ENCODE measurements at regions not wholly inside any gene's neighbourhood (a gene's known extent, or its start where the extent isn't known, plus 50 kb on each side); places are given as distances from the start of the nearest gene placed in this dataset.
A peak's percentile ranks its signal among the peaks of the same experiment; 100 is the strongest.

DNA sequence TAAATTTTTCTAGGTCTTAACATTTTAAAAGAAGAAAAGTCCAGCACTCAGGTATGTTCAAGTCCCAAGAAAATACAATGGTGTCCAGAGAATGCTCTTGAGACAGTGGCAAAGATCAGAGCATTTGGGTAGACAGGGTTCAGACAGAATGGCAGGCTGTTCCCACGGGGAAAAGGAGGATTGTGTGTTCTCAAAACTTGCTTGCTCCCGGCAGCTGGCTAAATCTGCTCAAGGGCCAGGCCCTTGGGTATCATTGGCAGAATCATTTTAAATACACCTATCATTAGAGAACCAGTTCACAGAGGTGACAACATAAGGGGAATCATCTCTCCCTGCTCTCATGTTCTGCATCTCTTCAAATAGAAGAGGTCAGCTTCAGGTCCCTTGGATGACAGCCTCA is 456.3 kb downstream of the DTHD1 start:
- DNase-seq = peak; percentile 15

DNA sequence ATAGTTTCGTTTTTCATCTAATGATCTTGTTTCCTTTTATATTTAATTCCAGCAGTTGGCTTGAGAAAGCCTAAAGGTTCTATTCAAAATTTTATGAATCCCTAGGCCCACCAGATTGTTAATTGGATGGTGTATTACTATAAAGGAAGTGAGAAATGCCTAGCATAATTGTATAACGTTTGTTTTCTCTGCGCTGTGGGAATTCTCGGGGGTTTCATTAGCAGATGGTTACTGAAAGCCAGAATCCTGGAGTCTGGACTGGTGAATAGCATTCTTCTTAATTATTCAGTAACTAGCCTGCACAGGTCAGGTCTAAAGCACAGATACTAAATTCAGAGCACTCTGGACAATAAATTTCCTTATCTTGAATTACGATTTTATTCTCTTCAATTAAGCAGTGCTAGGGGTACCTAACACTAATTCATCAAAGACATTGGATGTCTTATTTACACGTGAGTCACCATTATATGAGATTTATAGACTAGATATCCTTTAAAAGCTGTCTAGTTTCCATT is 459.4 kb downstream of the DTHD1 start:
- peak; percentile 86 for DNase-seq

DNA sequence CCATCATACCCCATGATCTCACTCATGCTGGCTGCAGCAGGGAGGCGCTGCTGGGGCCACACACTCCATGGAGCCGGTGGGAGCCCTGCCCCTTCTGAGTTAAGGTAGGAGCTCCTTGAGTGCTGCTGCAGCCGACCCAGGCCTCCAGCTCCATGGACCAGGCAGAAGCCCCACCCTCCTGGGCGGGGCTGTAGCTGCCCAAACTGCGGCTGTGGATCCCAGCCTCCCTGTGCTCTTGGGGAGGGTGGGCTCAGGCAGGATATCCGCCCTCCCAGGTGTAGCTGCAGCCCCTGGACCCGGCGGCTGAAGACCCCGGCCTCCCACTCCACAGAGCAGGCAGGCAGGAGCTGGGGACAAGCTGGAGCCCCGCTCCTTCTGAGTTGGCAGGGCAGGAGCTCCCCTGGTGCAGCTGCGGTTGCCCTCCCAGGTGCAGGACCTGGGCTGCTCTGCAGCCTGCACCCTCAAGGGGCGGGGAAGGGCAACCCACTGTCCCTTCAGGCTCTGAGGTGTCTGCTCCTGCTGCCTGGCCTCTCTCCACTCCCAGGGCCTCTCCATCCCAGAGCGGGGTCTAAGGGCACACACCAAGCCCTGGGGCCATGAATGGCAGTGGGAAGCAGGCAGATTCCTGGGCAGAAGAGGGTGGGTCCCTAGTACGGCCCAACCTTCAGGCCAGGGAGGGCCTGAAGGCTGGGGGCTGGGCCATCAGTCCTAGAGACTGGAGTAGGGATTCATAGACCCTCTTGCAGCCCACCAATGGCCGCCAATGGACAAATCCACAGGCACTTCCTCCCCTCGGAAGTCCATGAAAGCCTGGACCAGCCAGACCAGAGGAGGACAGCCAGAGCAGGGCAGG is 466.1 kb downstream of the DTHD1 start:
- no peak for DNase-seq

DNA sequence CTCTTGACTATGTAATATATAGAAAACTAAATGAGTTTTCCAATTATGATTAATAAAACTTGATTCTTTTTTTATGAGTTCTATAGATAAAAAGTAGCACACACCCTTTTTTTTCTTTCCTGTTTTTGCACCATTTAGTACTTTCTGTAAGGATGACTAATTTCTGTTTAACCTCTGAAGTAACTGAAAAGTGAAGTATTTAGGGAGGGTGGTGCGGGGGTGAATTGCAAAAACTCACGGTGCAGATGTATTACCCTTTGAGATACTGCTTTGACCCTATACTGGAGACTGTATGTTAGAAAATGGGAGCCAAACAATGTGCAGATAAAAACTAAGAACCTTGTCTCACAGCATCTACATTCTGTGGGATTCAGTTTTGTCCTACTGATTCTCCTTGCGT is 471.6 kb downstream of the DTHD1 start:
- no peak for DNase-seq

DNA sequence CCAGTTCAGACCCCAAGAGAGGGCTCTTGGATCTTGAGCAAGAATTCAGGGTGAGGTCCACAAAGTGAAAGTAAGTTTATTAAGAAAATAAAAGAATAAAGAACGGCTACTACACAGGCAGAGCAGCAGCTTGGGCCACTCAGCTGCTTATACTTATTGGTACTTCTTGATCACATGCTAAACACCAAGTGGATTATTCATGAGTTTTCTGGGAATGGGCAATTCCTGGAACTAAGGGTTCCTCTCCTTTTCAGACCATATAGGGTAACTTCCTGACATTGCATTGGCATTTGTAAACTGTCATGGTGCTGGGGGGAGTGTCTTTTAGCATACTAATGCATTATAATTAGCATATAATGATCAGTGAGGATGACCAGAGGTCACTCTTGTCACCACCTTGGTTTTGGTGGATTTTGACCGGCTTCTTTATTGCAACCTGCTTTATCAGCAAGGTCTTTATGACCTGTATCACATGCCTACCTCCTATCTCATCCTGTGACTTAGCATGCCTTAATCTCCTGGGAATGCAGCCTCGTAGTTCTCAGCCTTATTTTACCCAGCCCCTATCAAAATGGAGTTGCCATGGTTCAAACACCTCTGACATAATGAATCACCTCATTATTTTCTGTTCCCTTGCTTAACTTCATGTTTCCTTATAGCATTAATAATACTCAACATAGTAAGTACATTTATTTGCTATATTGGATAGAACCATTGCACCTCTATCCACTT is 476.3 kb downstream of the DTHD1 start:
- DNase-seq = no peak

DNA sequence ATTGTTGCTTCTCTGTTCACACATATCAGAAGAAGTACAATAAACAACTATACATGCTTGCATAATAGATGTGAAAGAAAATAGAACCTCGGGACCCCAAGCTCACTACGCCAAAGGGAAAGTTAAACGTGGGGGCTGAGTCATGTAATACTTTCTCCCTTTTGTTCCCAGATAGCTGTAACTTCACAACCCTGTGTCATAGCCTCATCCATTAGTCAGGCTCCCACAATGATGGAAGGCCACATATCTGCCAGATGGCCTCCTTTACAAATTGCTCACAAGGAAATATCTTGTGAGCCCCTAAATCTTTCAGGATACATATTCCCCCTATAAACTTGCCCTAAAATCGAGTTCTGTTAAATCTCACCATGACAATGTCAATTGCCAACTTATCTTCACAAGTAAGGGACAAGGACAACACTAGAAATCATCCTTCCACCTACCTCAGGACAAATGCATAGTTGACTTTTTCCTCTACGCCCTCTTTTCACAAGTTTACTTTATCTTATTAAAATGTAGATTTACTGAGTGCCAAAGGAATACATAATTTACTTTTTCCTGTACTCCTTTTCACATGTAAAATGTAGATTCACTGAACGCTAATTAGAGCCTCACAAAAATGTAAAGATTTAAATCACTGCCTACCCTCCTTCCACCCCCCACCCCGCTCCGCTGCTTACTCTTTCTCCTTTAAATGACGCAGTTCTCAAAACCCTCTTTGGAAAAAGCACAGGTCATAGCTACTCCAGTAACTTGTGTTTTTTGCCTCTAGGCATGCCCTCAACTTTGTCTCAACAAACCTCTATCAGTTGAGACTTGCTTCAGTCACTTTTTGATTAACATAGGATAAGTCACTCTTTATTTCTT is 477.1 kb downstream of the DTHD1 start:
- DNase-seq = no peak

DNA sequence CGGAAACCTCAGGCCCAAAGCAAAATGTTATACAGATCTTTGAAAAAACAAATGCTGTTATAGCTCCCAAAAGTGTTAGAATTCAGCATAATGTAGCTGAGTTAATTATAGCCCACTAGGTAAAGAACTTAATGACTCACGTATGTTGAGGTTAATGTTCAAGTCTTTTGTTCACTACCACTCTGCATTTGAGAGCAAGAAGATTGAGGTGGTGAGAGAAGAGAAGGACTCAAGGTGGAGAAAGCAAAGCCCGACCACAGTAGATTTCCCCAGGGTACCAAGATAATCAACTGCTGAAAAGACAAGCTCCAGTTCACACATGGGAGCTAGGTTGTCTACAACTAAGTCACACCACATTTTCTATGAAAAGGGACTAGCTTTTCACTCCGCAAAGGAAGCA is 480.2 kb downstream of the DTHD1 start:
- DNase-seq = no peak

DNA sequence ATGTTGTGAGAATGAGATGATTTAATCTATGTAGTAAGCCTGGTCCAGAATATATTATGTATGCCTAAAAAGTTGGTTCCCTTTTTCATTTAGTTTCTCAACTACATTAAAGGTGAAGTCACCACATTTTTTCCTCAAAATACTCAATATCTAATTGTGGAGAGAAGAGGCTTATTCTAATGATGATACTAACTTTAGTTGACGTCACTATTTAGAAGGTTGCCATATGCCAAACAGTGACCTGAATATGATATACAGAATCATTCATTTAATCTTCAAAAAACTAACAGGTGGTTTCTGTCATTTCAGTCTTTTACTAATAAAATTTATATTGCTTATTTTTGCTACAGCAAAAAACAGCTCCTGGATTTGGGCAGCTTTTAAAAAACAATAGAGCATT is 480.7 kb upstream of the NWD2 start:
- no peak for DNase-seq

DNA sequence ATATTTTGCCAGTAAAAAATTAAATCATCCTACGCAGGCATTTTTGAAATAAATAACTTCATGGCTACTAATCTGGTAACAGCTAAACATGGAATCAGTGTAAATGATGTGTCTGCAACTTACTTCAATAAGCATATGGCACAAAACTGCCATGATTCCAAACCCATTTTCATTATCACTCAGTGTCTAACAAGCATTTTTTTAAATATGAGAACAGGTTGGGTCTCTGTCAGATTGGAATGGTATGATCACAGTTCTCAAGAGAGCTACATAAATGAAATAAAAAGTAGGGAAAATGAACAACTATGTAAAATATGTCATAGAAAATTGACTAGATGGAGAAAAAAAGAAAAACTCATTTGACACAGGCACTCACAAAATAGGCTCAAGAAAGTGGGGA is 476.9 kb upstream of the NWD2 start:
- no peak for DNase-seq

DNA sequence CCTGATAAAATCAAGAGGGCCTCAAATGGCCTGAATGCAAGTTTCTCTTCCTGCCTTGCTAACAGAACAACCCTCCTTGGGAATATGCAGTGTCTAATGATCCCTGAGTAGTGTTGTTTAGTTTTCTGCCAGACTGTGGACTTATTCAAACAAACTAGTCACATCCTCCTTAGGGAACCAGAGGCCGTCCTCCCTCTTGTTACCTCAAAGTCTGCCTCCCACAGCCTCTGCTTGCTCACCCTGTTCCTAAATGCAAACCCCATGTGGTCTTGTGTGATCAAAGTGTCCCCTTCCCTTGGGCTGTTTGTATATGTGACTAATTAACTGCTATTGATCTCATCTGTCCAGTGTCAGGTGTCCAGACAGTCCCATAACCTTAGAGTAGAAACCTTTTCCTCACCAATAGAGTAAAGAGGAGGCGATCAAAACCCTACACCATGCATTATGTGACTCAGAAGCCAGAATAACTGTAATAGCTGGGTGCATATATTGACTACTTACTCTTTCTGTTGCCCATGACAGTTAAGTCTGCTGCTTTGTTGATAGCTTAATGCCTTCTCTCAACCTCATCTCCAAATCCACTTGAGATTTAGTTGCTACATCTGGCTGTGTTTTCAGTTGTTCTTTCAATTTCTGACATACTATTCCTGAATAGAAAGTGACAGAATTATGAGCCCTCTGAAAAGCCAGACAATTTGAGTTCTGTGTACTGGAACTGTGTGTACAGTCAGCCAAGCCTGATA is 473.0 kb upstream of the NWD2 start:
- no peak for DNase-seq

DNA sequence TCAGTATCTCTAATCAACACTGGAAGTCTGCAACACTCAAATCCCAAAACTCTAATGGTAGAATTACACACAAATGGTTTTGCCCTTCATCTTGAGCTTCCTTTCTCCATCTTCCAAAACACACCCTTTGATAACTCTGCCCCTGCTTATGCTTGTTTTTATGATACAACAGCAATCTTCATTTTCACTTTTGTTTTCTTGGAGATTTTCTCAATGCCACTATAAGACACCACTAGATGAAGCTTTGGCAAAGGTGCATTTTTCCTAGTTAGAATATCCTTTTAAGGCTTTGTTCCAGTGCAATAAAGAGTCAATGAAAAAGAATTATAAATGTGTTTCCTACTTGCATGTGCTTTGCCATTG is 472.4 kb upstream of the NWD2 start:
- no peak for DNase-seq

DNA sequence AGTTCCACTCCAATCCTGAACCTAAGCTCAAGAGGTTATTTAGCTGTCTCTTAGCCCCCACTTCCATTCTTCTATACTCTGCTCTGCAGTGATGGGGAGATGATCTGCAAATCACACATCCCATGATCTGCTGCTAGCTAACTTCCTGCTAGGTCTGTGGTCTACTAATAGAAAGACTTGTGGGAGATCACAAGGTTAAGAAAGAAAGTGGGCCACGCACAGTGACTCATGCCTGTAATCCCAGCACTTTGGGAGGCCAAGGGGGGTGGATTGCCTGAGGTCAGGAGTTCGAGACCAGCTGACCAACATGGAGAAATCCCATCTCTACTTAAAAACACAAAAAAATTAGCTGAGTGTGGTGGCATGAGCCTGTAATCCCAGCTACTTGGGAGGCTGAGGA is 471.1 kb upstream of the NWD2 start:
- DNase-seq = no peak

DNA sequence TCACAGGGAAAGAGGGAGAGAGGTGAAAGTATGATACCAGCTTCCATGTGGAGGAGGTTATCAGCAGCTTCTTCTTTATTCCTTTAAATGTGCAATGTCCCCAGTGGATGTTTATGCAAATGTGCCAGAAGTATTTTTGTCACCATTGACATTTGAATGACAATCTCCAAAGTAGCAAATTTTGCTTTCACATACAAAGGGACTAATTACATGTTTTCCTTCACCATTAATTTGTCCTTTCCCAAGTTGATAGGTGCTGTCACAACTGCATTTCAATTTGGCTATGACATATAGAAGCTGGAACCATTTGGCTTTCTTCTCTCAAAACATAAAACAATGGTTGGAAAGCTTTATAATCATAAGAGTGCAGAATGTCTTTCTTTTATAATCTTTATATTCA is 469.0 kb upstream of the NWD2 start:
- no peak for DNase-seq

DNA sequence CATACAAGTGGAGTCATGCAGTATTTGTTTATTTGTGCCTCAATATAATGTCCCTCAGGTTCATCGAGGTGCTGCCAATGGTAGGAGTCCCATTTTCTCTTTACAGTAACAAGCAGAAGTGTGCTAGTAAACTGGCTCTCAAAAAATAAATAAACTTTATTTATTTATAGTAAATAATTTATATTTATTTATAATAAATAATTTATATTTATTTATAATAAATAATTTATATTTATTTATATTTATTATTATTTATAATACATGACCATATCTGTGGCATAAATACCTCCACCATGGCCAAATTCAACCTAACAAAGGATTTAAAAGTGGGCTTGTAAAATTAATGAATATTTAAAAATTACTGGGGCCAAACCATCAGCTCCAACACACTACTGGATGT is 464.9 kb upstream of the NWD2 start:
- no peak for DNase-seq

DNA sequence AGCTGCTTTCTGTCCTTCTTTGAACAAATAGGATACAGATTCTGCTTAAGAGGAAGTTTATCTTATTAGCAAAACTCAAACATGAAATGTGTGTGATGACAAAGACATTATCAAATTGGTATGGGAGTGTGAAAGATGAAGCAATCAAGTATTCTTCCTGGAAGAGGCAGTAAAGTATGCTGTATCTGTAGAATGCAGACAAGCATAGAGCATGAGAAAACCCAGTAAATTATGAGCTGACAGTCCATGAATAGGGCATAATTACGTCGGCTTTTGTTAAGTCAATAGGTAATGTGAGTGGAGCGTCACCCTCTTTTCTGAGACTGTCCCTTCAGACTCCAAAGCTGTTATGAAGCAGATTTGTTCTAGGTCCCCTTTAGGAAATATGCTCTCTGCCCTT is 458.6 kb upstream of the NWD2 start:
- no peak for DNase-seq

DNA sequence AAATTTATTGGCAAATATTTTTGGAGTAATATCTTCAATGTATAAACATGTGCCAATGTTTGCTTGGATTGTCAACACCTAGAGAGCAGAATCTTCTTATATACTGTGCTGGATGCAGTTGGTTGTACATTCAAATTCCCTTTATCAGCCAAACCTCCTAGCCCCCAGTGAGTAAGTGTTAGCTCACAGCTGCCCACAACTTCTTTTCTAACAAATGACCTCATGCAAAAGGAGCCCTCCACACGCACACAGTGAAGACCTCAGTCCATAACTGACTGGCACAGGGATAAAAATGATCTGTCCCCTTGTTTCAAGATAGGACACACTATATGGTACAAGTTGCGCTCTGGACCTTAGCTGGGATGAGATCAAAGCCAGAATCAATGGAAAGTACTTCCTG is 458.0 kb upstream of the NWD2 start:
- no peak for DNase-seq

DNA sequence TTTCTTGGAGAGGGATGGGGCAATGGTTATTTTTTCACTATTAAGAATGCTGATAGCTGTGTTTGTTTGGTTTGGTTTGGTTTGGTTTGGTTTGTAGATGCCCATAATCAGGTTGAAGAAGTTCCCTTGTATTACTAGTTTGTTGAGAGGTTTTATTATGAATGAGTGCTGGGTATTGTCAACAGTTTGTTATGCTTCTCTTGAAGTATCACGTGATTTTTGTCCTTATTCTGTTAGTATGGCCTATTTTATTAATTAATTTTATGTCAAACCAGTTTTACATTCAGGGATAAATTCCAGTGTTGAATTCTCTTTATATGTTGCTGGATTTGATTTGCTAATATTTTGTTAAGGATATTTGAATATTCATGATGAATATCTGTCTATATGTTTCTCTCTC is 449.8 kb upstream of the NWD2 start:
- DNase-seq = no peak

DNA sequence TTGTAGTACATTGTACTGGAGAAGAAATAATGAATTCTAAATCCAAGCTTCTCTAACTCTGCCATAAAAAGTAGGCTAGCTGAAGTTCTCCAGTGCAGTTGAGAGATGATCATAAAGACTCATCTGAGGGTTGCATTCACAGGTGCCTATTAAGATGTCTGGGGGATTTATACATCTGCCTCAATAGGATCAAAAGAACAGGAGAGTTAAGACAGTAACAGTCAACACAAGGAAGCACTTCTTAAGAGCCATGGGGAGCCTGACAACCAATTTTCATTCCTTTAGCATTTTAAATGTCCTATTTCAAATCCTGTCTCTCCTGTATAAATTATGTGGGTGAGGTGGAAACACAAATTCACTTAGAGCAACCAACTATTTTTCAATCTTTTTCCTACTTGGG is 432.4 kb upstream of the NWD2 start:
- no peak for DNase-seq

DNA sequence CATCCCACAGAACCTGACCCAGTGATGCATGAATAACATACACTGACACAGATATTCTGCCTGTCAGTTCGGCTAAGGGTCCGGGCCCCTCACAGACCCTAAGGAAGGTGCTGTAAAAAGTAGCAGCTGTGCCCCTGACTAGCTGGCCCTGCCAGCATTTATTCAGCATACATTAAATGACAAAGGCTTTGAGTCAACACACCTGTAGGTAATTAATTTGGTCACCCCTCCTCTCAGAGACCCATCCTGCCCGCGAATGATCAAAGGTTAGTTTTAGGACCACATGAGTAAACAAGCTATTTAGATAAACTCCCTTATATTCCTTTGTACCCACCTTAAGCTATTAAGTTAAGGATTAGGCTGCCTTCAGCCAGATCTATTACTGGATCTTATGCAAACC is 429.0 kb upstream of the NWD2 start:
- DNase-seq = no peak

DNA sequence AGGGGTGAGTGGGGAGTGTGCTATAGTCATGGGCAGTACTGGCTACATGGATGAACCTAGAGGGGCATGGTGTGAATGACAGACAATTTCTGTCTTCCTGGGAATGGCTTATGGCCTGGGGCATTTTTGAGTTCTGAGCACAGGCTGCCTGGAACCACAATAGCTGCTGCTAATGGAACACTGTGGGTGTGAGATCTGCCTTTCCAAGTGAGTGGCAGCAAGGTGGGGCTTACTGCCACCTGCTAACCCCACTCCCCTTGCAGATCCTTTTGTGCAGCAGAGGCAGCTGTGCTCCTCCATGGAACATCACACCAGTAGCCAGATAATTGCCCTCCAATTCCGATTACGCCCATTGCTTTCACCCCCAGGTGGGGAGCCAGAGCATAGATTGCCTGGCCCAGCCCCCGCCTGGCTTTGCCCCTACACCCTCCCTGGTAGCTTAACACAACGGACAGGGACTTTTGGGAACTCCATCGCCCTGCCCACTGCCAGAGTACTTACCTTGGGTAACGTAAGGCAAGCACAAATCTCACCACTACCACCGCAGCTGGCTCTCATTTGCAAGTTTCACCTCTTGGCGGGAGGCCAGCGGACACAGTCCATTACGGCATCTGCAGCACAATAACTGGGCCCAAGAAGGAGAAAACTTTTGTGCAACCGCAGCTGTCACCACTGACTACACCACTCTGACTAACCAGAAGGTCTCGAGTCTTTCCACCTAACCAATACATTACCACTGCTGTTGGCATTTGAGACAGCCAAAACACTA is 421.2 kb upstream of the NWD2 start:
- peak; percentile 60 for DNase-seq

DNA sequence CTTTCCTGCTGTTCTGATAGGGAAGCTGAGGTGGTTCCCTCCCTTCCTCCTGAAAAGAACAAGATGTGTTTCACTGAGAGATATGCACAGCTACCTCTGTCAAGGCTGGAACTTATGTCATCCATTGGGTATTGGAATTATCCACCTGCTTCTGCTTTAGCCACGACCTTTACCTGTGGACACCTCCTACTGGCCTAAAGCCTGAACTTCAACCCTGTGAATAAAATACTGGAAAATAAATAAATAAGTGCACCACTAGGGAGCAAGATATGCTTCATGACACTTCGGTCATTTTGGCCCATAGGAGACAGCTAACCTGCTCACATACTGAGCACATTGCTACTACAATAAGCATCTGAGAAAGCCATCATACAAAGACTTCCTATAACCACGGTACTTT is 419.9 kb upstream of the NWD2 start:
- DNase-seq = no peak

DNA sequence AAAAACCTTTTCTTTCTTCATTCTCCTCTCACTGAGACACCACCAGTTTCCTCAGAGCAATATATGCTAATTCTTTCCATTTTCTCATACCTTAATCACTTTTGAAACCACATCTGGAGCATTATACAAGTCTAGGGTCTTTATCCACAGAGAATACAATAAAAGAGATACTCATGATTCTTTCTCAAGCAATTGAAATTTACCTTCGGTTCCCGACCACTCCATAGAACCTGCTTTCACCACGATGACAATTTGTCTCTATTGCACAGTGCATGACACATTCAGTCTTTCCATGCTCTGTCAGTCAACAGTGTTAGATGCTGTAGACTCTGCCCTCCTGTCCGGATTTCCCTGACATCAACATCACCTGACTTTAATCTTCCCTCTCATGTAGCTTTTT is 409.3 kb upstream of the NWD2 start:
- DNase-seq = no peak

All from DMS 273 treated with DMSO at 0.1 percent for 48 hours (cell line).